Kidney tubule cell (primary cell): ENCODE measurements at regions not wholly inside any gene's neighbourhood (a gene's known extent, or its start where the extent isn't known, plus 50 kb on each side); places are given as distances from the start of the nearest gene placed in this dataset.
"Not testable (repeated sequence)": the region's sequence is repeated elsewhere in the genome, so short reads cannot be mapped to it uniquely, and the experiment has no call there.

Experiments used
- DNase-seq: peaks from one replicate; pipeline ENCODE4 v3.0.0-alpha.2; 2018; ENCODE audit warnings: low spot score

GRCh38 chr2:114018464-114018863, 128.6 kb downstream of the ACTR3 start:
- not testable (repeated sequence) for DNase-seq

GRCh38 chr2:114020668-114021067, 130.8 kb downstream of the ACTR3 start:
- no peak for DNase-seq

GRCh38 chr2:114022360-114023085, 132.6 kb downstream of the ACTR3 start:
- peak; percentile 97 for DNase-seq

DNA sequence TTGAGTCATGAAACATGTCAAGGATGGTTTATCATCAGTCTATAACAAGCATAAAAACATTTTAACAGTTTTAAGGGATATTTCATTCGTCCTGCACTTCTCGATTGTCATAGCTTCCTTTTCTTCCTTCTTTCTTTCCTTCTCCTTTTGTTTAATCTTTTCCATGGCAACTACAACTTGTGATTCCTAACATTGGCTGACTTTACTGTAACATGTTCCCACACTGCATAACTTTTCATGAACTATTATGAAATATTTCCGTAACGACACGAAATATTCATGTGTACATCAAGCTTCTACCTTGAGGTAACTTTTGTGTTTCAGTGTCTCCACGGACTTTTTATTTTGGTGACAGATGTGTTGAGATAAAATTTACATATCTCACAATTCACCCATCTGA, 134.4 kb downstream of the ACTR3 start:
- no peak for DNase-seq

GRCh38 chr2:114025030-114025429, 135.1 kb downstream of the ACTR3 start:
- DNase-seq: no peak

- no peak for DNase-seq
Observed at GRCh38 chr2:114027437-114027836, 137.5 kb downstream of the ACTR3 start.

GRCh38 chr2:114031605-114032505, 142.0 kb downstream of the ACTR3 start:
- no peak for DNase-seq

DNA sequence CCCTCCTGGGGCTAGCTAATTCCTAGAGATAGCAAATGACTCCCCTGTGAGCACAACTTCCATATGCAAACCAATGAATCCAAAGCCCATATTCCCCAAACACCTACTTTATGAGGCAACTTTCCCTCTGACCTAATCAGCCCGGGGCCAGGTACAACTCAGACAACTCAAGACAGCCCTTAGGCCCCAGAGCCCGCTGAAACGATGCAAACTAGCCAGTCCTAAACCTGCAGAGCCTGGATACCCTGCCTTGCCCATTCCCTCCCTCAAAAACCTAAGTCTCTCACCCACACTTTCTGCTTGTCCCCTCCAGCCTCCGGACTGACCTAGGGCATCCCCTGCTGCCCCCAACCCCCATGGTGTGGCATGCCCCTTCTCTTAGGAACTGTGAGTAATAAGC, 142.8 kb downstream of the ACTR3 start:
- DNase-seq: no peak

- DNase-seq: no peak
Observed at GRCh38 chr2:114034742-114035141, 144.9 kb downstream of the ACTR3 start.

GRCh38 chr2:114038710-114039109, 148.8 kb downstream of the ACTR3 start:
- DNase-seq: no peak

DNA sequence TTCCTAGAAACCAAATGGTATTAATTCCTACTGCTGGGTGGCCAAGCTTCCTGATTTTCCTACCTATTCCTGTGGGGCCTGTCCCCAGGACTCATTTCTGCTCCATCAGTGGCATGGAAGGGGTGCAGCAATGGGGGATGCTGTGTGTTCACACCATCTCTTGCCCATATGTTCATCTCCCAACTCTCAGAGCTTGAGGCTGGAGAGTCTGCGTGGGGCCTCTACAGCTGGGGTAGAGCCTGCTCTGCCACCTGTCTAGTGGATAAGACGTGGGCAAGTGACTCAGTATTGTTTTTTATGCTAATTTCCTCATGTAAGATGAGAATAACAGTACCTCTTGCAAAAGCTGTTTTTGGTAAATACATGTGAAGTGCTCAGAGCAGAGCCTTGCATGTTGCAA, 149.8 kb downstream of the ACTR3 start:
- DNase-seq: no peak

DNA sequence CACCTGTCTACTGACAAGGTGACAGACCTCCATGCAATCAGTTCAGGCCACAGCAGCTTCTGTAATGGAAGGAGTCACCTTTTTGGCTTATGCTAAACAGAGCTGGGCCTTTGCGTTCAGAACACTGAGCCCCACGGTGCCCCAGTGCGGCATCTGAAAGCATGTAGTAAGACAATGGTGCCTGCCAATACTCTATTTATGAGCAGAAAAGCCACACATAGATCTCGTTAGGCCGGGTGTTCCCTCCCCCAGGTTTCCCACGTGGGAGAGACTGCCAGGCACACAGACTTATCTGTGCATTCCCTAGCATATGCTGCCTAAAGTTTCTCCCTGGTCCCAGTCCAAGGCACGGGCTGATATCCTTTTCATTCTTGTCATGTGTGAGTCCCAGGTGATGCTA, 150.9 kb downstream of the ACTR3 start:
- DNase-seq: no peak

GRCh38 chr2:114044985-114045384, 155.1 kb downstream of the ACTR3 start:
- DNase-seq: no peak

DNA sequence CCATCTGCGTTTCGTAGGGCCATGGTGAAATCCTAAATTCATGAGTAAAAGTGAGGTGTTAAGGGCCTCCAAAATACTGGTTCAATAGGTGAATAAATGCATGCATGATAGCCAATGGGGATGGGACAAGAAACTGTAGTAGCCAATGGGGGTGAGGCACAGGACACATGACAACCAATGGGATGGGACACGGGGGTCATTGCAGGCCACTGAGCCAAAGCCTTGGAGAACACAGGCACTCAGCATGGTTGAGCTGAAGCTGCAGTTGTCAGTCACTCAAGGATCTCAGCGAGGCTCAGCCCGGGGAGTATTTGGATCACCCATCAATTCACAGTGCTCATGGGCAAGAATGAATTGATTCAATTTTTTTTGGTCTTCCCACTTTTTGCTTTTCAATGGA, 156.5 kb downstream of the ACTR3 start:
- no peak for DNase-seq

- DNase-seq: no peak
Observed at GRCh38 chr2:114046866-114047435, 157.1 kb downstream of the ACTR3 start.

DNA sequence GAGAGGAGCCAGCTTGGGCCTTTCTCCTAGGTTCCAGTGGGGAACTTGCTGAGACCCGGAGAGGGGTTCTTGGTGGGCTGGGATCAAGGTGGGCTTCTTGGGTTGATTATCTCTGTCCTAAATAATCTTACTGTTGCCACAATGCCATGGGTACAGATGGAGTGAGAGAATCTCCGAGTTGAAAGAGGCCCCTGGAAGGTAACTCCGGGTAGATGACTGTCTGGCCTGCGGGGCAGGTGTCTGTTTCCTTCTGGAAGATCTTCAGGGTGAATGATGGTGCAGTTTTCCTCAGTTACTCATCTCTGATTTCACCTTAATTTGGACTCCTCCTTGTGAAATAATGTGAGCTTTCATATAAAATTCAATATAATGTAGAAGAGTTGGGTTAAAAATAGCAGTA, 159.4 kb downstream of the ACTR3 start:
- no peak for DNase-seq

DNA sequence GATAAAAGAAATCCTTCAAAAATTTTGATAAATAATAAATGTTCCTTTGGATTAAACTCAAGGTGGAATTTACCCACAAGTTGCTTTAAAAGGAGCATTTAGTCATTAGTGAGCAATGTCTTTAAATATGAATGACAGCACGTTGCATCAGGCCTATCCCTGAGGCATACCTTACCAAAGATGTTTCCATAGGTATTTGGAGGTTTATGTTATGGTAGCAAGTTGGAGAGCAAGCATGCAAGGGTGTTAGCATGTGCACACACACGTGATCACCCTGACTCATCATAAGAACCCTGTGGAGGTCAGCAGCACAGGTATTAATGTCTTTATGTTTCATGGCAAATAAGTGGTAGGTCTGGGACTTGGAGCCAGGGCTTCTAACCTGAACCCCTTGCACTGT, 159.9 kb downstream of the ACTR3 start:
- no peak for DNase-seq

DNA sequence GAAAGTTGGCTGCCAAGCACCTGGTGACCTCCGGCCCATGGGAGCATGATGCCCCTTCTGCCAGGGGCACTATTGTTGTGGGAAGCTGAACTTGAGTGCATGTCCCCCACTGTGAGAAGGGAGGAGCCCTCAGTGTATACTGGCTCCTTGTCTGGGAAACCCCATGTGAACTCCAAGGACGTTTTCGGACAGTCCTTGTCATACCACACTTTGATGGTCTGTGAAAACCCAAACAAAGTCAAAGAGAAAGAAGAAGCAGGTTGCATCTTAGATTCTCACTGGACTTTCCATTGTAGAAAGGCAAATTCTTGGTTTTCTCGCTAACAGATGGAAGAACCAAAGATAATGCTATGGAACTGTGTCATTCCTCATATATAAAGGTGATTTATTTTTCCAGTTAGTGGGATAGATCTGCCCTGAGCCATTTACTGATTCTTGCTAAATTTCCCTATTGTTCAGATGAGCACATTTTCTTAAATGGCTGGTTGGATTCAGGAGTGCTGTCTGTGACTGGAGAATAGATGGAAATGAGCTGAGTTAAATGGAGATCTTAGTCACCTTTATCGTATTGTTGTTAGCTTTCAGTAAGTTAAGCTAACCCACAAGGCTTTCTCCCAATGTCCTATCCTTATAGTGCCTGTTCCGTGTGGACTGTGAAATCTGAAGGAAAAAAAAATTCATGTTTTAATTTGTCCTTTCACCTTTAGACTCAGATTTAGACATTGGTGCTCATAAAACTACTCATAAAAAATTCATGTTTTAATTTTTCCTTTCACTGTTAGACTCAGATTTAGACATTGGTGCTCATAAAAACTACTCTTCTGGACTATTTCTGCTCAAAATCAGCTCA, 166.6 kb downstream of the ACTR3 start:
- DNase-seq: no peak

GRCh38 chr2:114057638-114058037, 167.7 kb downstream of the ACTR3 start:
- no peak for DNase-seq

GRCh38 chr2:114061566-114062098, 171.7 kb downstream of the ACTR3 start:
- no peak for DNase-seq

GRCh38 chr2:114063346-114063745, 173.5 kb downstream of the ACTR3 start:
- DNase-seq: no peak

DNA sequence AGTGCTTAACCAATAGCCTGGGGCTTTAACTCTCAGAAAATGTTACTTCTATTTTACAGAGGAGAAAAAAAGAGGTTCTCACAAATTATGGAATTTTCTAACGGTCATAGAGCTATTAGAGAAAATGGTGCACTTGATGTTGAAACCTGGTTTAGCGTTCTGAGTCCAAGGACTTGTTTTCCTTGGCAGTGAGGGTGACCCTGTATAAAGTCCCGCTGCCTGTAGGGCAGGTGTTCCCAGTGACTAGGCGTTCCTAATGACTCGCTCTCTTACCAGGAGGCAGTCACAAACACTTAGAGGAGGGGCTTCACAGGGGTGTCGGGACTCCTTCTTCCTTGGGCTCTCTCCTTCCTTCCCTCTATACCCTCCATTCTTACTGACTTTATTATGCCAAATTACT, 175.8 kb downstream of the ACTR3 start:
- no peak for DNase-seq
